GM18873 (cell line): ENCODE measurements at regions not wholly inside any gene's neighbourhood (a gene's known extent, or its start where the extent isn't known, plus 50 kb on each side); places are given as distances from the start of the nearest gene placed in this dataset.

Source experiments
- ATAC-seq: cut with Tn5 transposase; IDR thresholded peaks from one replicate; pipeline ENCODE4 v1.9.1; 2021; ENCODE audit warnings: mild to moderate bottlenecking, moderate library complexity, moderate number of reproducible peaks; ENCODE audit not compliant: unreplicated experiment, low FRiP score

- ATAC-seq = no peak
Observed at GRCh38 chr12:124726596-124727263, 136.9 kb downstream of the SCARB1 start.

GRCh38 chr12:124725597-124726237 is 137.9 kb downstream of the SCARB1 start:
- no peak for ATAC-seq

GRCh38 chr12:124725099-124725498 is 138.6 kb downstream of the SCARB1 start:
- no peak for ATAC-seq

GRCh38 chr12:124722878-124723277 is 140.8 kb downstream of the SCARB1 start:
- no peak for ATAC-seq

GRCh38 chr12:124721501-124722162 is 142.0 kb downstream of the SCARB1 start:
- no peak for ATAC-seq

GRCh38 chr12:124720681-124721500 is 142.8 kb downstream of the SCARB1 start:
- ATAC-seq = no peak

- ATAC-seq = no peak
Observed at GRCh38 chr12:124720004-124720680, 143.5 kb downstream of the SCARB1 start.

GRCh38 chr12:124719231-124719630 is 144.4 kb downstream of the SCARB1 start:
- ATAC-seq = no peak

GRCh38 chr12:124718458-124718857 is 145.2 kb downstream of the SCARB1 start:
- no peak for ATAC-seq

- no peak for ATAC-seq
Observed at GRCh38 chr12:124718036-124718435, 145.6 kb downstream of the SCARB1 start.

GRCh38 chr12:124717318-124717717 is 146.3 kb downstream of the SCARB1 start:
- ATAC-seq = no peak

- no peak for ATAC-seq
Observed at GRCh38 chr12:124716208-124717130, 147.2 kb downstream of the SCARB1 start.

- no peak for ATAC-seq
Observed at GRCh38 chr12:124715121-124715990, 147.9 kb upstream of the NCOR2 start.

GRCh38 chr12:124713436-124714082 is 146.1 kb upstream of the NCOR2 start:
- peak; percentile 77 for ATAC-seq

- ATAC-seq = no peak
Observed at GRCh38 chr12:124713041-124713435, 145.6 kb upstream of the NCOR2 start.

- no peak for ATAC-seq
Observed at GRCh38 chr12:124711344-124711743, 143.9 kb upstream of the NCOR2 start.

- no peak for ATAC-seq
Observed at GRCh38 chr12:124709722-124710687, 142.6 kb upstream of the NCOR2 start.
